T-helper 1 cell (primary cell): ENCODE measurements at regions not wholly inside any gene's neighbourhood (a gene's known extent, or its start where the extent isn't known, plus 50 kb on each side); places are given as distances from the start of the nearest gene placed in this dataset.
"Not testable (repeated sequence)": the region's sequence is repeated elsewhere in the genome, so short reads cannot be mapped to it uniquely, and the experiment has no call there.

ENCODE experiments used
- DNase-seq, 5 donors: peaks; one replicate each; pipeline ENCODE4 v3.0.0-alpha.2; 2012 to 2020

GRCh38 chr11:67873223-67873622, 130.7 kb downstream of the UNC93B1 start:
- not testable (repeated sequence) for DNase-seq

GRCh38 chr11:67871168-67871567, 132.7 kb downstream of the UNC93B1 start:
- not testable (repeated sequence) for DNase-seq

GRCh38 chr11:67862896-67863295, 141.0 kb downstream of the UNC93B1 start:
- DNase-seq: not testable (repeated sequence)

GRCh38 chr11:67859513-67860161, 144.3 kb downstream of the UNC93B1 start:
- peak in 3 of 5 donors; percentile 27 to 52 (median 29) for DNase-seq

GRCh38 chr11:67850747-67851146, 153.2 kb downstream of the UNC93B1 start:
- DNase-seq: not testable (repeated sequence)

- not testable (repeated sequence) for DNase-seq
These were observed 154.1 kb downstream of the UNC93B1 start for GRCh38 chr11:67849766-67850165.

- not testable (repeated sequence) for DNase-seq
These were observed 155.7 kb downstream of the UNC93B1 start for GRCh38 chr11:67847896-67848875.

- not testable (repeated sequence) for DNase-seq
These were observed 157.6 kb downstream of the UNC93B1 start for GRCh38 chr11:67846303-67846702.

GRCh38 chr11:67845296-67845695, 158.6 kb downstream of the UNC93B1 start:
- DNase-seq: not testable (repeated sequence)

- not testable (repeated sequence) for DNase-seq
These were observed 163.3 kb downstream of the UNC93B1 start for GRCh38 chr11:67840599-67840998.

- not testable (repeated sequence) for DNase-seq
These were observed 155.7 kb upstream of the ALDH3B2 start for GRCh38 chr11:67830152-67830551.

GRCh38 chr11:67826951-67827296, 152.5 kb upstream of the ALDH3B2 start:
- DNase-seq: not testable (repeated sequence)

- DNase-seq: not testable (repeated sequence)
These were observed 151.9 kb upstream of the ALDH3B2 start for GRCh38 chr11:67826028-67826950.

GRCh38 chr11:67824861-67825260, 150.4 kb upstream of the ALDH3B2 start:
- not testable (repeated sequence) for DNase-seq

GRCh38 chr11:67820081-67820480, 145.7 kb upstream of the ALDH3B2 start:
- DNase-seq: no peak

- DNase-seq: not testable (repeated sequence)
These were observed 143.1 kb upstream of the ALDH3B2 start for GRCh38 chr11:67817558-67817957.

GRCh38 chr11:67809301-67809700, 134.9 kb upstream of the ALDH3B2 start:
- DNase-seq: not testable (repeated sequence)

GRCh38 chr11:67807896-67808295, 133.5 kb upstream of the ALDH3B2 start:
- not testable (repeated sequence) for DNase-seq

GRCh38 chr11:67806728-67807235, 132.4 kb upstream of the ALDH3B2 start:
- DNase-seq: not testable (repeated sequence)

GRCh38 chr11:67806183-67806582, 131.8 kb upstream of the ALDH3B2 start:
- DNase-seq: not testable (repeated sequence)

GRCh38 chr11:67805253-67806126, 131.1 kb upstream of the ALDH3B2 start:
- peak; percentile 88 to 99 (median 97) for DNase-seq
